Astrocyte of the hippocampus (primary cell): ENCODE measurements at regions not wholly inside any gene's neighbourhood (a gene's known extent, or its start where the extent isn't known, plus 50 kb on each side); places are given as distances from the start of the nearest gene placed in this dataset.

Experiments used
- DNase-seq: peaks from one replicate; pipeline ENCODE4 v3.0.0; 2011; ENCODE audit warnings: low read depth, low spot score

- DNase-seq = no peak
These were observed 51.0 kb upstream of the EGFLAM start for GRCh38 chr5:38207343-38207742.

GRCh38 chr5:38202741-38203140 is 55.6 kb upstream of the EGFLAM start:
- no peak for DNase-seq

GRCh38 chr5:38200872-38201557 is 57.3 kb upstream of the EGFLAM start:
- no peak for DNase-seq

GRCh38 chr5:38197118-38197517 is 61.2 kb upstream of the EGFLAM start:
- no peak for DNase-seq

GRCh38 chr5:38193015-38193581 is 65.3 kb upstream of the EGFLAM start:
- peak; percentile 87 for DNase-seq

- no peak for DNase-seq
These were observed 66.7 kb upstream of the EGFLAM start for GRCh38 chr5:38191693-38192092.

- no peak for DNase-seq
These were observed 68.2 kb upstream of the EGFLAM start for GRCh38 chr5:38190111-38190510.

GRCh38 chr5:38189081-38189504 is 69.3 kb upstream of the EGFLAM start:
- no peak for DNase-seq

- no peak for DNase-seq
These were observed 69.8 kb upstream of the EGFLAM start for GRCh38 chr5:38188591-38188990.

- DNase-seq = no peak
These were observed 70.8 kb upstream of the EGFLAM start for GRCh38 chr5:38187532-38187931.

- DNase-seq = no peak
These were observed 73.7 kb upstream of the EGFLAM start for GRCh38 chr5:38184627-38185026.

- no peak for DNase-seq
These were observed 75.4 kb upstream of the EGFLAM start for GRCh38 chr5:38182991-38183390.

- DNase-seq = no peak
These were observed 90.3 kb upstream of the EGFLAM start for GRCh38 chr5:38168029-38168428.

- no peak for DNase-seq
These were observed 90.8 kb upstream of the EGFLAM start for GRCh38 chr5:38167562-38167996.

- DNase-seq = no peak
These were observed 91.5 kb upstream of the EGFLAM start for GRCh38 chr5:38166832-38167231.

- DNase-seq = no peak
These were observed 92.9 kb upstream of the EGFLAM start for GRCh38 chr5:38165435-38165834.

GRCh38 chr5:38164776-38165399 is 93.5 kb upstream of the EGFLAM start:
- no peak for DNase-seq

- DNase-seq = no peak
These were observed 94.6 kb upstream of the EGFLAM start for GRCh38 chr5:38163636-38164237.

- DNase-seq = no peak
These were observed 95.7 kb upstream of the EGFLAM start for GRCh38 chr5:38162625-38163024.

- DNase-seq = no peak
These were observed 101.3 kb upstream of the EGFLAM start for GRCh38 chr5:38157024-38157423.

GRCh38 chr5:38154615-38155204 is 103.6 kb upstream of the EGFLAM start:
- DNase-seq = no peak

- no peak for DNase-seq
These were observed 106.5 kb upstream of the EGFLAM start for GRCh38 chr5:38151878-38152277.
